ENCODE measurements at regions not wholly inside any gene's neighbourhood (a gene's known extent, or its start where the extent isn't known, plus 50 kb on each side); places are given as distances from the start of the nearest gene placed in this dataset.

DNA sequence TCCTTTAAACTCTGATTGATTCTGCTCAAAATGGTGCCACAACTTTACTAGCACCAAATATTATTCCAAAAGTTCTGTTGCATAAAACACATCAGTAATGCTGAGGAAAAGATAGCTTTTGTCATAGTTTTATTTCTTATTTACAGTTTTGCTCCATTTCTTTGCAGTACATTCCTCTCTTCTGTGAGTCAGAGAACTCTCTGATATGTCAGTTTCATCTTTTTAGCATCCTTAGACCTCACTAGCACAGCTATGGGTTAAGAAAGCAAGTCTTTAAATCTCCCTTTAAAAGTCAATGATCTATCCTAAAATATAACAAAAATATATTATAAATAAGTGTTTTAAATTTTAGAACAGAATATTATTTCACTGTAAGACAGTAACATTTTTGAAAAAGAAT, 356.6 kb upstream of the SNX7 start:
- Histone ChIP-seq H3K27ac (no peak overlapping the region), H3K4me3 (no peak overlapping the region), H3K9me3 (no peaks in the 10 kb centered on the region), H3K4me1 (no peaks in the 10 kb centered on the region), H3K36me3 (no peaks in the 10 kb centered on the region), H3K27me3 (no peaks in the 10 kb centered on the region)
- no peak for DNase-seq
- TF ChIP-seq, protein P1, sequence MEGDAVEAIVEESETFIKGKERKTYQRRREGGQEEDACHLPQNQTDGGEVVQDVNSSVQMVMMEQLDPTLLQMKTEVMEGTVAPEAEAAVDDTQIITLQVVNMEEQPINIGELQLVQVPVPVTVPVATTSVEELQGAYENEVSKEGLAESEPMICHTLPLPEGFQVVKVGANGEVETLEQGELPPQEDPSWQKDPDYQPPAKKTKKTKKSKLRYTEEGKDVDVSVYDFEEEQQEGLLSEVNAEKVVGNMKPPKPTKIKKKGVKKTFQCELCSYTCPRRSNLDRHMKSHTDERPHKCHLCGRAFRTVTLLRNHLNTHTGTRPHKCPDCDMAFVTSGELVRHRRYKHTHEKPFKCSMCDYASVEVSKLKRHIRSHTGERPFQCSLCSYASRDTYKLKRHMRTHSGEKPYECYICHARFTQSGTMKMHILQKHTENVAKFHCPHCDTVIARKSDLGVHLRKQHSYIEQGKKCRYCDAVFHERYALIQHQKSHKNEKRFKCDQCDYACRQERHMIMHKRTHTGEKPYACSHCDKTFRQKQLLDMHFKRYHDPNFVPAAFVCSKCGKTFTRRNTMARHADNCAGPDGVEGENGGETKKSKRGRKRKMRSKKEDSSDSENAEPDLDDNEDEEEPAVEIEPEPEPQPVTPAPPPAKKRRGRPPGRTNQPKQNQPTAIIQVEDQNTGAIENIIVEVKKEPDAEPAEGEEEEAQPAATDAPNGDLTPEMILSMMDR (IDR thresholded peaks at IDR 0.05), result no peak
- no peak for ATAC-seq
- intact Hi-C loops (cut with DNase I), result no loop called here
- FAIRE-seq, result no peak

DNA sequence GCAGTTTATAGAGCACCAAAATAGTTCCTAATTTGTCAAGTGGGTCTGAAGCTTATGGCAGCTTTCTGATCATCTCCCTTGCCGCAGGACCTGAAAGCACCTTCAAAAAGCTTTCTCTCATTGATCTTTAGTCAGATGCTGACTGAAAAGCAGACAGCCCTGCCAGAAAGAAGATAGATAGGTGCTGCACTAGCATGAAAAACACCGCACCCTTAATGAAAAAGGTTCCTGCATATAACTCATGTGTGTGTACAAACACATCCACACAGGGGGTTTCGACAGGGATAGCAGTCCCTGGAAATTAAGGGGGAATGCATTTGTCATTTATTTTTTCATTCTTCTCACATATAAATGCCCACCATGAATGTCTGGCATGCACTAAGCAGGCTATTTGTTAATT, 361.7 kb upstream of the SNX7 start:
- no peak overlapping the region for H3K27ac ChIP-seq
- FAIRE-seq, result no peak
- DNase-seq, result no peak
- H3K4me1 ChIP-seq, result no peaks in the 10 kb centered on the region
- H3K9me3 ChIP-seq, result no peaks in the 10 kb centered on the region
- H3K27me3 ChIP-seq, result no peaks in the 10 kb centered on the region
- ATAC-seq, result no peak
- intact Hi-C loops (cut with DNase I), result no loop called here
- TF ChIP-seq, protein P1 (IDR thresholded peaks at IDR 0.05), result no peak
- no peak overlapping the region for H3K4me3 ChIP-seq
- 13 to 28% methylated on average over 3 of the region's 3 CpGs for WGBS, 2 donors
- no peaks in the 10 kb centered on the region for H3K36me3 ChIP-seq

DNA sequence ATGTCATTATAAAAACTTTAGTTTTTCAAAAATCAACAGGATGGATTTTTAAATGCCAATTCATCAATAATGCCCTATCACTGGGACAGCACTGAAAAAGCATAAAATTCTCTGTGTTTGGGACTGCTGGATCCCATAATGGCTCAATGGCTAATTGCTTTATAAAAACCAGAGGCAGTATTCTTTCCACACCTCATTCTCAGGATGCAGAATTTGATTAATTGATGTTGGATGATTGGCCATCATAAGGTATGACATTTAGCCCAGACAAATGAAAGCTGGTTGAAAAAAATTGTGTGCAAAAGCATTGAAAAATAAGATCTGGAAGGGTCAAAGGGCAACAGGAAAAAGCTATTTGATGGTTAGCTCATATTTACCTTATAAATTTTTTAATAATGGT, 362.2 kb upstream of the SNX7 start:
- intact Hi-C loops (cut with DNase I), result no loop called here
- Histone ChIP-seq H3K36me3 (no peaks in the 10 kb centered on the region), H3K27ac (no peak overlapping the region), H3K9me3 (no peaks in the 10 kb centered on the region), H3K4me1 (no peaks in the 10 kb centered on the region), H3K4me3 (no peak overlapping the region), H3K27me3 (no peaks in the 10 kb centered on the region)
- TF ChIP-seq, protein P1 (IDR thresholded peaks at IDR 0.05), result no peak
- FAIRE-seq (no peak), DNase-seq (no peak), ATAC-seq (no peak)

DNA sequence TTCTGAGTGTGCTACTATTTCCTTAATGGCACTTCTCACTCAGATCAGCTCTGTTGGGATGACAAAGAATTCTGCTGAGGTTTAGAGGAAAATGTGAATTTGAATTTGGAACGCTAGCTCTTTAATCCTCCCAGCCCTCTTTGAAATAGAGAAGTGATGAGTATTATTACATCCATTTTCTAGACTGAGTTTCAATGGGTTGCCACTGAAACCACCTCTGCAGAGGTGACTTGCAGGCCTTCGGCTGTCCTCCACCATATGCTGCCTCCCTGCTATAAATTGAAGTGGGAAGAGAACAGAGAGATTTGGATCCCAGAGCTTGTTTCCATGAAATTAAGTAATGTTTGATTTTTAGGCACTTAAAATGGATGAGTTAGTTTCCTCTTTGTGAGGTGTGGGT, 363.2 kb upstream of the SNX7 start:
- no peaks in the 10 kb centered on the region for H3K9me3 ChIP-seq
- DNase-seq (no peak), ATAC-seq (no peak), FAIRE-seq (no peak)
- 80 to 89% methylated on average over 2 of the region's 2 CpGs for WGBS, 2 donors
- TF ChIP-seq, protein P1 (IDR thresholded peaks at IDR 0.05), result no peak
- H3K4me3 ChIP-seq, result no peak overlapping the region
- intact Hi-C loops (cut with DNase I), result no loop called here
- no peak overlapping the region for H3K27ac ChIP-seq
- no peaks in the 10 kb centered on the region for H3K4me1 ChIP-seq
- H3K27me3 ChIP-seq, result no peaks in the 10 kb centered on the region
- no peaks in the 10 kb centered on the region for H3K36me3 ChIP-seq

GRCh38 chr1:98296681-98297080, 364.8 kb upstream of the SNX7 start:
- intact Hi-C loops (cut with DNase I), result no loop called here
- TF ChIP-seq, protein P1 (IDR thresholded peaks at IDR 0.05), result no peak

More at GRCh38 chr1:98296681-98297080, 364.8 kb upstream of the SNX7 start:
- no peak for DNase-seq
- 70 to 83% methylated on average over 1 of the region's 1 CpG for WGBS, 2 donors
- Histone ChIP-seq H3K27me3 (no peaks in the 10 kb centered on the region), H3K4me3 (no peak overlapping the region), H3K36me3 (no peaks in the 10 kb centered on the region), H3K27ac (no peak overlapping the region), H3K4me1 (no peaks in the 10 kb centered on the region), H3K9me3 (no peaks in the 10 kb centered on the region)
- ATAC-seq, result no peak
- FAIRE-seq, result no peak

All from pancreas (tissue), 10 donors.